ENCODE measurements at regions not wholly inside any gene's neighbourhood (a gene's known extent, or its start where the extent isn't known, plus 50 kb on each side); places are given as distances from the start of the nearest gene placed in this dataset.

- no peak for TF ChIP-seq CTCF (optimal IDR thresholded peaks at IDR 0.05 in 1 of 3, IDR thresholded peaks at IDR 0.05 in 1 of 3, conservative IDR thresholded peaks at IDR 0.05 in 1 of 3; ENCODE audit: extremely low read depth in 1 of 3, insufficient read depth in 2 of 3, low read length in 3 of 3)
- no peak for TF ChIP-seq EZH2 (IDR thresholded peaks at IDR 0.05; ENCODE audit: low read length)
Observed at GRCh38 chr10:4456279-4456678, 369.7 kb upstream of the AKR1E2 start.

Data from keratinocyte (primary cell).